K562 (cell line): ENCODE measurements at regions not wholly inside any gene's neighbourhood (a gene's known extent, or its start where the extent isn't known, plus 50 kb on each side); places are given as distances from the start of the nearest gene placed in this dataset.

Experiments used
- CTCF ChIP-seq, 3 experiments: IDR thresholded peaks in 2 of 3; conservative IDR thresholded peaks in 1 of 3; 2 replicates each; pipeline ENCODE4 v1.5.1; 2011 to 2012; ENCODE audit warnings: low read length in 3 of 3, mild to moderate bottlenecking in 3 of 3, control low read depth in 2 of 3, improper control_type of control experiment in 1 of 3, inconsistent platforms in 1 of 3, low read depth in 1 of 3, mixed read lengths in 1 of 3, moderate library complexity in 1 of 3; ENCODE audit not compliant: insufficient read depth in 2 of 3
- HNRNPK ChIP-seq: fragments of 200-400 bp; formaldehyde crosslinking; IDR thresholded peaks from one replicate; pipeline ENCODE4 v1.6.1; 2018; ENCODE audit warnings: mild to moderate bottlenecking, low read depth, low read length; ENCODE audit not compliant: poor library complexity, severe bottlenecking
- HNRNPLL ChIP-seq: fragments of 200-400 bp; formaldehyde crosslinking; IDR thresholded peaks from 2 replicates; pipeline ENCODE4 v1.6.1; 2017; ENCODE audit warnings: low read length, low read depth, mild to moderate bottlenecking; ENCODE audit not compliant: poor library complexity, severe bottlenecking
- NEUROD1 ChIP-seq: fragments of 150-350 bp; IDR thresholded peaks from 2 replicates; pipeline ENCODE4 v1.6.1; 2014; ENCODE audit warnings: borderline replicate concordance, low read length, low read depth; ENCODE audit not compliant: partially characterized antibody
- POLR2AphosphoS5 ChIP-seq: IDR thresholded peaks from 2 replicates; pipeline ENCODE4 v1.6.1; 2011; ENCODE audit warnings: mild to moderate bottlenecking, low read depth, low read length, moderate library complexity; ENCODE audit not compliant: control insufficient read depth, insufficient read depth
- SREBF2 ChIP-seq: sonication (generic); formaldehyde crosslinking; IDR thresholded peaks from 2 replicates; pipeline ENCODE4 v1.4.0; 2020; ENCODE audit warnings: mild to moderate bottlenecking, missing genetic modification reagents
- STAT5A ChIP-seq: IDR thresholded peaks from 2 replicates; pipeline ENCODE4 v1.6.1; 2012; ENCODE audit warnings: low read length, inconsistent platforms, borderline replicate concordance
- ZNF518B ChIP-seq: fragments of 250-450 bp; sonication (Bioruptor Pico); IDR thresholded peaks from 2 replicates; pipeline ENCODE4 v1.5.0; 2021; ENCODE audit warnings: mild to moderate bottlenecking, moderate library complexity

GRCh38 chr12:116426391-116427136 is 132.6 kb upstream of the MAP1LC3B2 start (continued):
- TF ChIP-seq ZNF518B (CRISPR knock-in tag): no peak
- peak; percentile 17 to 31 (median 26); a peak in 2 of 6 replicates for TF ChIP-seq CTCF (IDR thresholded peaks at IDR 0.05 in 2 of 3, conservative IDR thresholded peaks at IDR 0.05 in 1 of 3; ENCODE audit: insufficient read depth in 2 of 3, low read depth in 1 of 3, low read length in 3 of 3)
- TF ChIP-seq NEUROD1: peak; percentile 22
- TF ChIP-seq POLR2AphosphoS5: 0 out of 2 replicates have a peak, but pooled peaks have one; percentile 38
- no peak for TF ChIP-seq HNRNPLL
- peak; percentile 27; the same call in 1 of the 2 replicates for TF ChIP-seq STAT5A
- no peak for TF ChIP-seq HNRNPK
- no peak for TF ChIP-seq SREBF2
